PC-3 (cell line): ENCODE measurements at regions not wholly inside any gene's neighbourhood (a gene's known extent, or its start where the extent isn't known, plus 50 kb on each side); places are given as distances from the start of the nearest gene placed in this dataset.

ENCODE experiments used
- ATAC-seq: fragments of 200-7000 bp; cut with Tn5 transposase; 2 replicates; pipeline ENCODE4 v1.9.1; 2020; ENCODE audit warnings: mild to moderate bottlenecking, moderate library complexity
- BruUV-seq: library from RNA; stranded (reverse); fragments of 400-500 nt; replicated peaks from 2 replicates; lab custom pipeline; 2021; lab: Mats Ljungman, UMichigan
- CTCF ChIA-PET: fragments of 300-600 bp; sonication (Branson Sonifier 250); formaldehyde crosslinking; loops from one replicate; lab custom pipeline; 2022; ENCODE audit warnings: antibody characterized with exemption; lab: Charles Lee
- POLR2A ChIA-PET: fragments of 300-600 bp; sonication (Branson Sonifier 250); formaldehyde crosslinking; loops from one replicate; lab custom pipeline; 2022; ENCODE audit warnings: antibody characterized with exemption; ENCODE audit not compliant: unreplicated experiment; lab: Charles Lee
- DNase-seq: peaks from one replicate; pipeline ENCODE4 v3.0.0-alpha.2; 2015
- H2AFZ ChIP-seq: fragments of 300-600 bp; sonication (generic); 2 replicates; pipeline ENCODE4 v1.6.0; 2016; ENCODE audit warnings: antibody characterized with exemption, low read length
- H3F3A ChIP-seq: fragments of 300-600 bp; sonication (generic); one replicate; pipeline ENCODE4 v1.6.0; 2017; ENCODE audit warnings: antibody characterized with exemption, low read length, control low read depth, mild to moderate bottlenecking; ENCODE audit not compliant: unreplicated experiment
- H3K27ac ChIP-seq: fragments of 300-600 bp; sonication (generic); 2 replicates; pipeline ENCODE4 v1.5.1; 2016; ENCODE audit warnings: mild to moderate bottlenecking, low read length
- H3K27me3 ChIP-seq: fragments of 300-600 bp; sonication (generic); 2 replicates; pipeline ENCODE4 v1.6.1; 2016; ENCODE audit warnings: low read length, mixed read lengths
- H3K36me3 ChIP-seq: fragments of 300-600 bp; sonication (generic); 2 replicates; pipeline ENCODE4 v1.6.1; 2016; ENCODE audit warnings: low read depth, mixed run types, low read length, mixed read lengths
- H3K4me1 ChIP-seq: fragments of 300-600 bp; sonication (generic); 2 replicates; pipeline ENCODE4 v1.5.1; 2016; ENCODE audit warnings: low read length; ENCODE audit not compliant: insufficient read depth
- H3K4me2 ChIP-seq: fragments of 300-600 bp; sonication (generic); 2 replicates; pipeline ENCODE4 v1.6.0; 2016; ENCODE audit warnings: low read length
- H3K4me3 ChIP-seq: fragments of 300-600 bp; sonication (generic); 2 replicates; pipeline ENCODE4 v1.5.1; 2016; ENCODE audit warnings: mild to moderate bottlenecking, low read length, mixed read lengths
- H3K79me2 ChIP-seq: fragments of 300-600 bp; sonication (generic); 2 replicates; pipeline ENCODE4 v1.6.1; 2017; ENCODE audit warnings: low read length, mixed read lengths
- H3K9ac ChIP-seq: fragments of 300-600 bp; sonication (generic); 2 replicates; pipeline ENCODE4 v1.6.0; 2016; ENCODE audit warnings: mild to moderate bottlenecking, low read length
- H3K9me2 ChIP-seq: fragments of 300-600 bp; sonication (generic); replicated peaks from 2 replicates; pipeline ENCODE4 v1.6.1; 2016; ENCODE audit warnings: mixed run types, low read length, mixed read lengths
- H3K9me3 ChIP-seq: fragments of 300-600 bp; sonication (generic); 2 replicates; pipeline ENCODE4 v1.6.1; 2016; ENCODE audit warnings: low read length, mixed read lengths
- H4K20me1 ChIP-seq: fragments of 300-600 bp; sonication (generic); 2 replicates; pipeline ENCODE4 v1.6.1; 2016; ENCODE audit warnings: low read length, mixed read lengths
- CTCF ChIP-seq: fragments of 300-600 bp; sonication (generic); conservative IDR thresholded peaks from 2 replicates; pipeline ENCODE4 v1.5.1; 2017; ENCODE audit warnings: antibody characterized with exemption, low read depth, mild to moderate bottlenecking, low read length
- EZH2 ChIP-seq: fragments of 300-600 bp; sonication (generic); IDR thresholded peaks from one replicate; pipeline ENCODE4 v1.6.1; 2017; ENCODE audit warnings: antibody characterized with exemption, mild to moderate bottlenecking, low read length; ENCODE audit not compliant: unreplicated experiment
- EZH2phosphoT487 ChIP-seq: fragments of 300-600 bp; sonication (generic); IDR thresholded peaks from 2 replicates; pipeline ENCODE4 v1.6.1; 2018; ENCODE audit warnings: mild to moderate bottlenecking, antibody characterized with exemption, low read length, borderline replicate concordance
- intact Hi-C: fragments of 100-400 bp; cut with micrococcal nuclease; formaldehyde crosslinking; loops from 2 replicates; pipeline ENCODE4 v1.9.0; 2023

DNA sequence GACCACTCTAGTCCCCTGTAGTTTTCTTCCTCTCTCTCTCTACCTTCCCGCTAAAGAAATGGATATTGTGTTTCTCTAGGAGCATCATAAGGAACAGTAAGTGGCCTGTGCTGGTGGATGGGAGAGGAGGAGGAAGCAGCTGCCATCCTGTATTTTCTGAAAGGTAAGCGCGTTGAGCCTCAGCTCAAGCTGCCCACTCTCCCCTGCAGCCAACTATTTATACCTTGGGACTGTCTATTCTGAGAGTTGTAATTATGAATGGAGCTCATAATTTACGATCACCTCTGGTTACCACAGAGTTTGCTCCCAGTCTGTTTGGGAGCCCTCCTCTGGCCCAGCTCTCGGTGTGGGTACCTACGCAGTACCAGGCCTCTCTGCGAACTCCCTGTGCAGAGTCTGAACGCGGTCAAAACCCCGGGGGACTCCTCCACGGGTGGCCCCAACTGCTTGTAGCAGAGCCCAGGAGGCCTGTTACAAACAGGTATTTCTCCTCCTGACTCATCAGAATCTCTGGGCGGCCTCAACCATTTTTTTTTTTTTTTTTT lies 285.4 kb downstream of the SMOC2 start:
- ChIA-PET CTCF (no interaction called here), POLR2A (no interaction called here)
- H2AFZ ChIP-seq: no peak overlapping the region
- no peak overlapping the region for H3K4me2 ChIP-seq
- no peak overlapping the region for H3K4me3 ChIP-seq
- ATAC-seq: no peak
- intact Hi-C loops: no loop called here
- no peaks in the 10 kb centered on the region for H4K20me1 ChIP-seq
- H3K27ac ChIP-seq: no peak overlapping the region
- no peaks in the 10 kb centered on the region for H3K4me1 ChIP-seq
- TF ChIP-seq EZH2 (no peak), CTCF (no peak), EZH2phosphoT487 (no peak)
- H3K9ac ChIP-seq: no peak overlapping the region
- no peaks in the 10 kb centered on the region for H3K9me3 ChIP-seq
- no peaks in the 10 kb centered on the region for H3K79me2 ChIP-seq
- no peaks in the 10 kb centered on the region for H3F3A ChIP-seq
- DNase-seq: no peak
- no peaks in the 10 kb centered on the region for H3K36me3 ChIP-seq
- H3K27me3 ChIP-seq: 0 out of 2 replicates have a peak, but pooled peaks cover 12% of the 10 kb centered on the region
- H3K9me2 ChIP-seq: no peaks in the 10 kb centered on the region
- no TSS peak for BruUV-seq

DNA sequence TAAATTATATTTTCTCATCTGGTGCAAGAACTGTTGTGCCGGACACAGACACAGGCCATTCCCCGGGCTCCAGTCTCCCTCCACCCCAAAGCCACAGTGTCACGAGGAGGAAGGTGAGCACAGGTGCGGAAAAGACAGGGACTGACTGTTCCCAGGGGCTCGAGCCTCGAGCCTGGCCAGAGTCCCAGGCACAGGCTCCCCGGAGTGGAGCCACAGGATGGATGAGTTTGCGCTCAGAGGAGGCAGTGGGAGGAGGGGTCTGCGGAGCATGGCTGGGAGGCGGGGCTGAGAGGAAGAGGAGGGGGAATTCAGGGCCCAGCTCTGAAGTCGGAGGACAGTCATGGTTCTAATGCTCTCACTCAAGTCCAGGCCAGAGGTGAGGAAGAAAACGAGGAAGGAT lies 284.8 kb downstream of the SMOC2 start:
- ChIA-PET CTCF (no interaction called here), POLR2A (no interaction called here)
- Histone ChIP-seq H3K27me3 (0 out of 2 replicates have a peak, but pooled peaks cover 10% of the 10 kb centered on the region), H3K4me2 (no peak overlapping the region), H3K4me3 (no peak overlapping the region), H3K9me2 (no peaks in the 10 kb centered on the region), H3K4me1 (no peaks in the 10 kb centered on the region), H3K9me3 (no peaks in the 10 kb centered on the region), H3F3A (no peaks in the 10 kb centered on the region), H3K27ac (no peak overlapping the region), H2AFZ (no peak overlapping the region), H3K9ac (no peak overlapping the region), H4K20me1 (no peaks in the 10 kb centered on the region), H3K36me3 (no peaks in the 10 kb centered on the region), H3K79me2 (no peaks in the 10 kb centered on the region)
- DNase-seq (no peak), ATAC-seq (no peak)
- BruUV-seq: no TSS peak
- TF ChIP-seq CTCF: no peak
- TF ChIP-seq EZH2phosphoT487: no peak
- no peak for TF ChIP-seq EZH2
- intact Hi-C loops: no loop called here

- DNase-seq: no peak
- CTCF ChIA-PET: no interaction called here
- no peaks in the 10 kb centered on the region for H3K79me2 ChIP-seq
- no peaks in the 10 kb centered on the region for H3K9me3 ChIP-seq
- H2AFZ ChIP-seq: no peak overlapping the region
- H3K36me3 ChIP-seq: no peaks in the 10 kb centered on the region
- intact Hi-C loops: no loop called here
- H4K20me1 ChIP-seq: no peaks in the 10 kb centered on the region
- H3K9ac ChIP-seq: no peak overlapping the region
- no peak for TF ChIP-seq EZH2phosphoT487
- TF ChIP-seq CTCF: no peak
- no peak for TF ChIP-seq EZH2
- H3F3A ChIP-seq: no peaks in the 10 kb centered on the region
- H3K4me2 ChIP-seq: no peak overlapping the region
- H3K4me1 ChIP-seq: no peaks in the 10 kb centered on the region
- no TSS peak for BruUV-seq
- no peak overlapping the region for H3K4me3 ChIP-seq
- H3K27me3 ChIP-seq: 0 out of 2 replicates have a peak, but pooled peaks cover 1% of the 10 kb centered on the region
- no peak overlapping the region for H3K27ac ChIP-seq
- POLR2A ChIA-PET: no interaction called here
- no peaks in the 10 kb centered on the region for H3K9me2 ChIP-seq
- no peak for ATAC-seq
Measured at GRCh38 chr6:168724669-168725570, 283.9 kb downstream of the SMOC2 start.
